GM23338 (cell line): ENCODE measurements at regions not wholly inside any gene's neighbourhood (a gene's known extent, or its start where the extent isn't known, plus 50 kb on each side); places are given as distances from the start of the nearest gene placed in this dataset.

Source experiments
- ATAC-seq: fragments of 200-7000 bp; cut with Tn5 transposase; 3 replicates; pipeline ENCODE4 v1.9.1; 2020
- DNase-seq: peaks from one replicate; pipeline ENCODE4 v3.0.0-alpha.2; 2015; ENCODE audit warnings: low spot score
- H2AFZ ChIP-seq: fragments of 200-600 bp; sonication (generic); 2 replicates; pipeline ENCODE4 v1.8.0; 2016; ENCODE audit warnings: antibody characterized with exemption, mild to moderate bottlenecking, moderate library complexity
- H3F3A ChIP-seq: fragments of 200-600 bp; sonication (generic); replicated peaks from 2 replicates; pipeline ENCODE4 v1.8.0; 2017; ENCODE audit warnings: antibody characterized with exemption, mixed run types, low read depth
- H3K27ac ChIP-seq: fragments of 200-600 bp; sonication (generic); 2 replicates; pipeline ENCODE4 v1.6.1; 2016; ENCODE audit warnings: low read depth
- H3K27me3 ChIP-seq: fragments of 200-600 bp; sonication (generic); 2 replicates; pipeline ENCODE4 v1.8.0; 2016; ENCODE audit warnings: mild to moderate bottlenecking, mixed run types, moderate library complexity; ENCODE audit not compliant: insufficient read depth
- H3K36me3 ChIP-seq: fragments of 200-600 bp; sonication (generic); 2 replicates; pipeline ENCODE4 v1.8.0; 2016; ENCODE audit warnings: mild to moderate bottlenecking; ENCODE audit not compliant: insufficient read depth
- H3K4me1 ChIP-seq: fragments of 200-600 bp; sonication (generic); 2 replicates; pipeline ENCODE4 v1.8.0; 2016; ENCODE audit warnings: mild to moderate bottlenecking, moderate library complexity; ENCODE audit not compliant: insufficient read depth
- H3K4me2 ChIP-seq: fragments of 200-600 bp; sonication (generic); 2 replicates; pipeline ENCODE4 v1.7.1; 2017; ENCODE audit warnings: mixed run types
- H3K4me3 ChIP-seq: fragments of 200-600 bp; sonication (generic); 2 replicates; pipeline ENCODE4 v1.6.1; 2016; ENCODE audit warnings: mixed run types
- H3K79me2 ChIP-seq: fragments of 200-600 bp; sonication (generic); replicated peaks from 2 replicates; pipeline ENCODE4 v1.8.0; 2017; ENCODE audit warnings: mild to moderate bottlenecking; ENCODE audit not compliant: insufficient read depth
- H3K9me2 ChIP-seq: fragments of 200-600 bp; sonication (generic); 2 replicates; pipeline ENCODE4 v1.8.0; 2017; ENCODE audit not compliant: insufficient read depth
- H4K20me1 ChIP-seq: fragments of 200-600 bp; sonication (generic); replicated peaks from 2 replicates; pipeline ENCODE4 v1.8.0; 2017; ENCODE audit warnings: mild to moderate bottlenecking; ENCODE audit not compliant: insufficient read depth
- H3K27ac Mint-ChIP-seq: 2 replicates; pipeline ENCODE4 v1.8.0; 2020; ENCODE audit warnings: inconsistent platforms, mild to moderate bottlenecking, moderate library complexity, mixed read lengths
- H3K27me3 Mint-ChIP-seq: 3 replicates; pipeline ENCODE4 v1.8.0; 2022; ENCODE audit warnings: low read depth, mild to moderate bottlenecking, moderate library complexity, mixed read lengths, inconsistent platforms; ENCODE audit not compliant: insufficient read depth, poor library complexity
- H3K36me3 Mint-ChIP-seq: 3 replicates; pipeline ENCODE4 v1.8.0; 2021; ENCODE audit warnings: low read depth, mild to moderate bottlenecking, inconsistent platforms, moderate library complexity, mixed read lengths
- H3K4me1 Mint-ChIP-seq: 3 replicates; pipeline ENCODE4 v1.8.0; 2020; ENCODE audit warnings: mild to moderate bottlenecking, inconsistent platforms, mixed read lengths
- H3K4me3 Mint-ChIP-seq: 3 replicates; pipeline ENCODE4 v1.8.0; 2021; ENCODE audit warnings: moderate library complexity, mild to moderate bottlenecking, inconsistent platforms, mixed read lengths
- H3K9me3 Mint-ChIP-seq: 3 replicates; pipeline ENCODE4 v1.8.0; 2020; ENCODE audit warnings: moderate library complexity, mild to moderate bottlenecking, inconsistent platforms, mixed read lengths
- EZH2phosphoT487 ChIP-seq: fragments of 200-600 bp; sonication (generic); IDR thresholded peaks from one replicate; pipeline ENCODE4 v1.8.1; 2018; ENCODE audit warnings: antibody characterized with exemption; ENCODE audit not compliant: unreplicated experiment
- POLR2AphosphoS5 ChIP-seq: IDR thresholded peaks from 2 replicates; pipeline ENCODE4 v1.6.1; 2016; ENCODE audit warnings: antibody characterized with exemption, low read depth
- ZNF114 ChIP-seq: fragments of 250-450 bp; sonication (Bioruptor Pico); IDR thresholded peaks from 2 replicates; pipeline ENCODE4 v1.5.0; 2020; ENCODE audit warnings: mild to moderate bottlenecking, moderate library complexity
- ZNF331 ChIP-seq: fragments of 250-450 bp; sonication (Bioruptor Pico); IDR thresholded peaks from 2 replicates; pipeline ENCODE4 v1.5.0; 2020; ENCODE audit warnings: low read depth, mild to moderate bottlenecking, moderate library complexity
- TF ChIP-seq, protein P1 (sequence below): IDR thresholded peaks from 2 replicates; pipeline ENCODE4 v1.6.1; 2016; ENCODE audit warnings: antibody characterized with exemption
- TF ChIP-seq, protein P2 (sequence below): fragments of 250-450 bp; sonication (Bioruptor Pico); IDR thresholded peaks from 2 replicates; pipeline ENCODE4 v1.5.0; 2020; ENCODE audit warnings: mild to moderate bottlenecking, moderate library complexity
- TF ChIP-seq, protein P3 (sequence below): IDR thresholded peaks from one replicate; pipeline ENCODE4 v1.6.1; 2018; ENCODE audit warnings: antibody characterized with exemption; ENCODE audit not compliant: unreplicated experiment
- TF ChIP-seq, protein P4 (sequence below), 2 experiments: fragments of 200-600 bp in 1 of 2; sonication (generic) in 1 of 2; conservative IDR thresholded peaks; 2 replicates each; pipeline versions ENCODE4 v1.5.1 to v1.6.1; 2016 to 2017; ENCODE audit warnings: antibody characterized with exemption in 2 of 2, low read depth in 2 of 2, mild to moderate bottlenecking in 2 of 2, moderate library complexity in 1 of 2

DNA sequence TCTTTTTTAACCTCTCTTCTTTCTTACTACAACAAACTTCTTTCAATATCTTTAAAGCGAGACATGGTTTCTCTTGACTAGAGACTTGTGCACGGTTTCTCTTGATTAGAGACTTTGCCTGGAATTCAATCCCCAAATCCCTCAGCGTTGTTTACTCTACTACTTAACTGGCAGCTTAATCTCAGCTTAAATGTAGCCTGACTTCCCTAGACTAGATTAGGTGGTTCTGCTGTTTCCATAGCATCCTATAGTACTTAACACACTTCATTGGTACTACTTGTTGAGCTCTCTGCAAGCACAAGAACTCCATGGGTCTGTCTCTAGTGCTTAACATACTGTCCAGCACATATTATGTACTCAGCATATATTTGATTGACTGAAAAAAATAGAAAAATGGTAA lies 168.2 kb upstream of the GPR149 start:
- Histone ChIP-seq H3K9me2 (peaks cover 14% of the 10 kb centered on the region), H4K20me1 (no peaks in the 10 kb centered on the region), H3K36me3 (no peaks in the 10 kb centered on the region), H2AFZ (no peak overlapping the region), H3F3A (no peaks in the 10 kb centered on the region), H3K4me2 (no peak overlapping the region), H3K4me3 (no peak overlapping the region), H3K27me3 (no peaks in the 10 kb centered on the region), H3K79me2 (no peaks in the 10 kb centered on the region), H3K4me1 (no peaks in the 10 kb centered on the region), H3K27ac (no peak overlapping the region)
- no peak for DNase-seq
- no peaks in the 10 kb centered on the region for H3K36me3 Mint-ChIP-seq
- no peak overlapping the region for H3K4me3 Mint-ChIP-seq
- TF ChIP-seq ZNF331 (CRISPR knock-in tag): no peak
- no peak for TF ChIP-seq ZNF114 (CRISPR knock-in tag)
- TF ChIP-seq POLR2AphosphoS5: no peak
- TF ChIP-seq, protein P1, sequence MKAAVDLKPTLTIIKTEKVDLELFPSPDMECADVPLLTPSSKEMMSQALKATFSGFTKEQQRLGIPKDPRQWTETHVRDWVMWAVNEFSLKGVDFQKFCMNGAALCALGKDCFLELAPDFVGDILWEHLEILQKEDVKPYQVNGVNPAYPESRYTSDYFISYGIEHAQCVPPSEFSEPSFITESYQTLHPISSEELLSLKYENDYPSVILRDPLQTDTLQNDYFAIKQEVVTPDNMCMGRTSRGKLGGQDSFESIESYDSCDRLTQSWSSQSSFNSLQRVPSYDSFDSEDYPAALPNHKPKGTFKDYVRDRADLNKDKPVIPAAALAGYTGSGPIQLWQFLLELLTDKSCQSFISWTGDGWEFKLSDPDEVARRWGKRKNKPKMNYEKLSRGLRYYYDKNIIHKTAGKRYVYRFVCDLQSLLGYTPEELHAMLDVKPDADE: no peak
- H3K4me1 Mint-ChIP-seq: no peaks in the 10 kb centered on the region
- no peaks in the 10 kb centered on the region; the same call in 1 of the 3 replicates for H3K9me3 Mint-ChIP-seq
- no peak for ATAC-seq
- H3K27me3 Mint-ChIP-seq: peaks cover 2% of the 10 kb centered on the region
- H3K27ac Mint-ChIP-seq: no peak overlapping the region

DNA sequence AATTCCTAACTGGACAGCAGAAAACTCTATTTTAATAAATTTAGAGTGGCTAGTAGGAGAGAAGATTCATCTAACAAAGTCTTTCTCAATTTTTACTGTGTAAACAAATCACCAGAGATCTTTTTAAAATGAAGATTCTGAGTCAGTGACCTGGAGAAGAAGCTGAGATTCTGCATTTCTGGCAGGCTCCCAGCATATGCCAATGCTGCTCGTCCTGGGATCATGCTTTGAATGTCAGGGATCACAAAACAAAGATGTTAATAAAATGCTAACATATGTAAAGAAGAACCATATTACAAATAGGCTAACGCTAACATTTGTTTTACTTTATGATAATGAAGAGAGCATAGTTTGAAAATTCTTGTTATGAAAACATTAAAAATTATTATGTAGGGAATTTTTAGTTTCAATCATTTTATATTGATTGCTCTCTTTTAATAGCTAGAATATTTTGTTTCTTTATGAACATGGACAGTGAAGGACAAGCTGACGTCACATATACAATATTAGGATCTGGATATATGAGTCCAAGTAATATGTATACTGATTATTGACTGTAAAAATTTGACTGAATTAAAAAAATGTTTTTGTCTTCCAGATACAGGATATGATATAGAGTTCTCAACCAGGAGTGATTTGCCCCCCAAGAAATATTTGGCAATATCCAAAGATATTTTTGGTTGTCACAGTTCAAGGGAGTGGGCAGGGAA lies 160.8 kb upstream of the GPR149 start:
- Histone ChIP-seq H3K27ac (no peak overlapping the region), H3K27me3 (no peaks in the 10 kb centered on the region), H3F3A (no peaks in the 10 kb centered on the region), H3K36me3 (no peaks in the 10 kb centered on the region), H3K4me2 (no peak overlapping the region), H3K4me1 (no peaks in the 10 kb centered on the region), H3K9me2 (no peaks in the 10 kb centered on the region; the same call in 1 of the 2 replicates), H2AFZ (no peak overlapping the region), H3K4me3 (no peak overlapping the region), H3K79me2 (no peaks in the 10 kb centered on the region), H4K20me1 (no peaks in the 10 kb centered on the region)
- no peak for DNase-seq
- Mint-ChIP-seq H3K27me3 (no peaks in the 10 kb centered on the region), H3K4me3 (no peak overlapping the region), H3K9me3 (no peaks in the 10 kb centered on the region; the same call in 2 of the 3 replicates), H3K27ac (no peak overlapping the region), H3K36me3 (no peaks in the 10 kb centered on the region), H3K4me1 (no peaks in the 10 kb centered on the region)
- ATAC-seq: no peak
- TF ChIP-seq, protein P2, sequence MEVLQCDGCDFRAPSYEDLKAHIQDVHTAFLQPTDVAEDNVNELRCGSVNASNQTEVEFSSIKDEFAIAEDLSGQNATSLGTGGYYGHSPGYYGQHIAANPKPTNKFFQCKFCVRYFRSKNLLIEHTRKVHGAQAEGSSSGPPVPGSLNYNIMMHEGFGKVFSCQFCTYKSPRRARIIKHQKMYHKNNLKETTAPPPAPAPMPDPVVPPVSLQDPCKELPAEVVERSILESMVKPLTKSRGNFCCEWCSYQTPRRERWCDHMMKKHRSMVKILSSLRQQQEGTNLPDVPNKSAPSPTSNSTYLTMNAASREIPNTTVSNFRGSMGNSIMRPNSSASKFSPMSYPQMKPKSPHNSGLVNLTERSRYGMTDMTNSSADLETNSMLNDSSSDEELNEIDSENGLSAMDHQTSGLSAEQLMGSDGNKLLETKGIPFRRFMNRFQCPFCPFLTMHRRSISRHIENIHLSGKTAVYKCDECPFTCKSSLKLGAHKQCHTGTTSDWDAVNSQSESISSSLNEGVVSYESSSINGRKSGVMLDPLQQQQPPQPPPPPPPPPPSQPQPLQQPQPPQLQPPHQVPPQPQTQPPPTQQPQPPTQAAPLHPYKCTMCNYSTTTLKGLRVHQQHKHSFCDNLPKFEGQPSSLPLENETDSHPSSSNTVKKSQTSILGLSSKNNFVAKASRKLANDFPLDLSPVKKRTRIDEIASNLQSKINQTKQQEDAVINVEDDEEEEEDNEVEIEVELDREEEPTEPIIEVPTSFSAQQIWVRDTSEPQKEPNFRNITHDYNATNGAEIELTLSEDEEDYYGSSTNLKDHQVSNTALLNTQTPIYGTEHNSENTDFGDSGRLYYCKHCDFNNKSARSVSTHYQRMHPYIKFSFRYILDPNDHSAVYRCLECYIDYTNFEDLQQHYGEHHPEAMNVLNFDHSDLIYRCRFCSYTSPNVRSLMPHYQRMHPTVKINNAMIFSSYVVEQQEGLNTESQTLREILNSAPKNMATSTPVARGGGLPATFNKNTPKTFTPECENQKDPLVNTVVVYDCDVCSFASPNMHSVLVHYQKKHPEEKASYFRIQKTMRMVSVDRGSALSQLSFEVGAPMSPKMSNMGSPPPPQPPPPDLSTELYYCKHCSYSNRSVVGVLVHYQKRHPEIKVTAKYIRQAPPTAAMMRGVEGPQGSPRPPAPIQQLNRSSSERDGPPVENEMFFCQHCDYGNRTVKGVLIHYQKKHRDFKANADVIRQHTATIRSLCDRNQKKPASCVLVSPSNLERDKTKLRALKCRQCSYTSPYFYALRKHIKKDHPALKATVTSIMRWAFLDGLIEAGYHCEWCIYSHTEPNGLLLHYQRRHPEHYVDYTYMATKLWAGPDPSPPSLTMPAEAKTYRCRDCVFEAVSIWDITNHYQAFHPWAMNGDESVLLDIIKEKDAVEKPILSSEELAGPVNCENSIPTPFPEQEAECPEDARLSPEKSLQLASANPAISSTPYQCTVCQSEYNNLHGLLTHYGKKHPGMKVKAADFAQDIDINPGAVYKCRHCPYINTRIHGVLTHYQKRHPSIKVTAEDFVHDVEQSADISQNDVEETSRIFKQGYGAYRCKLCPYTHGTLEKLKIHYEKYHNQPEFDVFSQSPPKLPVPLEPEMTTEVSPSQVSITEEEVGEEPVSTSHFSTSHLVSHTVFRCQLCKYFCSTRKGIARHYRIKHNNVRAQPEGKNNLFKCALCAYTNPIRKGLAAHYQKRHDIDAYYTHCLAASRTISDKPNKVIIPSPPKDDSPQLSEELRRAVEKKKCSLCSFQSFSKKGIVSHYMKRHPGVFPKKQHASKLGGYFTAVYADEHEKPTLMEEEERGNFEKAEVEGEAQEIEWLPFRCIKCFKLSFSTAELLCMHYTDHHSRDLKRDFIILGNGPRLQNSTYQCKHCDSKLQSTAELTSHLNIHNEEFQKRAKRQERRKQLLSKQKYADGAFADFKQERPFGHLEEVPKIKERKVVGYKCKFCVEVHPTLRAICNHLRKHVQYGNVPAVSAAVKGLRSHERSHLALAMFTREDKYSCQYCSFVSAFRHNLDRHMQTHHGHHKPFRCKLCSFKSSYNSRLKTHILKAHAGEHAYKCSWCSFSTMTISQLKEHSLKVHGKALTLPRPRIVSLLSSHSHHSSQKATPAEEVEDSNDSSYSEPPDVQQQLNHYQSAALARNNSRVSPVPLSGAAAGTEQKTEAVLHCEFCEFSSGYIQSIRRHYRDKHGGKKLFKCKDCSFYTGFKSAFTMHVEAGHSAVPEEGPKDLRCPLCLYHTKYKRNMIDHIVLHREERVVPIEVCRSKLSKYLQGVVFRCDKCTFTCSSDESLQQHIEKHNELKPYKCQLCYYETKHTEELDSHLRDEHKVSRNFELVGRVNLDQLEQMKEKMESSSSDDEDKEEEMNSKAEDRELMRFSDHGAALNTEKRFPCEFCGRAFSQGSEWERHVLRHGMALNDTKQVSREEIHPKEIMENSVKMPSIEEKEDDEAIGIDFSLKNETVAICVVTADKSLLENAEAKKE (CRISPR knock-in tag): no peak
- TF ChIP-seq, protein P3, sequence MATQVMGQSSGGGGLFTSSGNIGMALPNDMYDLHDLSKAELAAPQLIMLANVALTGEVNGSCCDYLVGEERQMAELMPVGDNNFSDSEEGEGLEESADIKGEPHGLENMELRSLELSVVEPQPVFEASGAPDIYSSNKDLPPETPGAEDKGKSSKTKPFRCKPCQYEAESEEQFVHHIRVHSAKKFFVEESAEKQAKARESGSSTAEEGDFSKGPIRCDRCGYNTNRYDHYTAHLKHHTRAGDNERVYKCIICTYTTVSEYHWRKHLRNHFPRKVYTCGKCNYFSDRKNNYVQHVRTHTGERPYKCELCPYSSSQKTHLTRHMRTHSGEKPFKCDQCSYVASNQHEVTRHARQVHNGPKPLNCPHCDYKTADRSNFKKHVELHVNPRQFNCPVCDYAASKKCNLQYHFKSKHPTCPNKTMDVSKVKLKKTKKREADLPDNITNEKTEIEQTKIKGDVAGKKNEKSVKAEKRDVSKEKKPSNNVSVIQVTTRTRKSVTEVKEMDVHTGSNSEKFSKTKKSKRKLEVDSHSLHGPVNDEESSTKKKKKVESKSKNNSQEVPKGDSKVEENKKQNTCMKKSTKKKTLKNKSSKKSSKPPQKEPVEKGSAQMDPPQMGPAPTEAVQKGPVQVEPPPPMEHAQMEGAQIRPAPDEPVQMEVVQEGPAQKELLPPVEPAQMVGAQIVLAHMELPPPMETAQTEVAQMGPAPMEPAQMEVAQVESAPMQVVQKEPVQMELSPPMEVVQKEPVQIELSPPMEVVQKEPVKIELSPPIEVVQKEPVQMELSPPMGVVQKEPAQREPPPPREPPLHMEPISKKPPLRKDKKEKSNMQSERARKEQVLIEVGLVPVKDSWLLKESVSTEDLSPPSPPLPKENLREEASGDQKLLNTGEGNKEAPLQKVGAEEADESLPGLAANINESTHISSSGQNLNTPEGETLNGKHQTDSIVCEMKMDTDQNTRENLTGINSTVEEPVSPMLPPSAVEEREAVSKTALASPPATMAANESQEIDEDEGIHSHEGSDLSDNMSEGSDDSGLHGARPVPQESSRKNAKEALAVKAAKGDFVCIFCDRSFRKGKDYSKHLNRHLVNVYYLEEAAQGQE: no peak
- no peak for TF ChIP-seq ZNF114 (CRISPR knock-in tag)
- TF ChIP-seq, protein P4, sequence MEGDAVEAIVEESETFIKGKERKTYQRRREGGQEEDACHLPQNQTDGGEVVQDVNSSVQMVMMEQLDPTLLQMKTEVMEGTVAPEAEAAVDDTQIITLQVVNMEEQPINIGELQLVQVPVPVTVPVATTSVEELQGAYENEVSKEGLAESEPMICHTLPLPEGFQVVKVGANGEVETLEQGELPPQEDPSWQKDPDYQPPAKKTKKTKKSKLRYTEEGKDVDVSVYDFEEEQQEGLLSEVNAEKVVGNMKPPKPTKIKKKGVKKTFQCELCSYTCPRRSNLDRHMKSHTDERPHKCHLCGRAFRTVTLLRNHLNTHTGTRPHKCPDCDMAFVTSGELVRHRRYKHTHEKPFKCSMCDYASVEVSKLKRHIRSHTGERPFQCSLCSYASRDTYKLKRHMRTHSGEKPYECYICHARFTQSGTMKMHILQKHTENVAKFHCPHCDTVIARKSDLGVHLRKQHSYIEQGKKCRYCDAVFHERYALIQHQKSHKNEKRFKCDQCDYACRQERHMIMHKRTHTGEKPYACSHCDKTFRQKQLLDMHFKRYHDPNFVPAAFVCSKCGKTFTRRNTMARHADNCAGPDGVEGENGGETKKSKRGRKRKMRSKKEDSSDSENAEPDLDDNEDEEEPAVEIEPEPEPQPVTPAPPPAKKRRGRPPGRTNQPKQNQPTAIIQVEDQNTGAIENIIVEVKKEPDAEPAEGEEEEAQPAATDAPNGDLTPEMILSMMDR (conservative IDR thresholded peaks at IDR 0.05; ENCODE audit: low read depth in 2 of 2): no peak
- no peak for TF ChIP-seq EZH2phosphoT487
